Right renal cortex interstitium (tissue), 3 donors: ENCODE measurements at regions not wholly inside any gene's neighbourhood (a gene's known extent, or its start where the extent isn't known, plus 50 kb on each side); places are given as distances from the start of the nearest gene placed in this dataset.
"Not testable (repeated sequence)": the region's sequence is repeated elsewhere in the genome, so short reads cannot be mapped to it uniquely, and the experiment has no call there.

Experiments used
- DNase-seq, 3 donors: peaks; one replicate each; pipeline ENCODE4 v3.0.0-alpha.2; 2013; ENCODE audit warnings: low read depth in 3 of 3, low spot score in 2 of 3

DNA sequence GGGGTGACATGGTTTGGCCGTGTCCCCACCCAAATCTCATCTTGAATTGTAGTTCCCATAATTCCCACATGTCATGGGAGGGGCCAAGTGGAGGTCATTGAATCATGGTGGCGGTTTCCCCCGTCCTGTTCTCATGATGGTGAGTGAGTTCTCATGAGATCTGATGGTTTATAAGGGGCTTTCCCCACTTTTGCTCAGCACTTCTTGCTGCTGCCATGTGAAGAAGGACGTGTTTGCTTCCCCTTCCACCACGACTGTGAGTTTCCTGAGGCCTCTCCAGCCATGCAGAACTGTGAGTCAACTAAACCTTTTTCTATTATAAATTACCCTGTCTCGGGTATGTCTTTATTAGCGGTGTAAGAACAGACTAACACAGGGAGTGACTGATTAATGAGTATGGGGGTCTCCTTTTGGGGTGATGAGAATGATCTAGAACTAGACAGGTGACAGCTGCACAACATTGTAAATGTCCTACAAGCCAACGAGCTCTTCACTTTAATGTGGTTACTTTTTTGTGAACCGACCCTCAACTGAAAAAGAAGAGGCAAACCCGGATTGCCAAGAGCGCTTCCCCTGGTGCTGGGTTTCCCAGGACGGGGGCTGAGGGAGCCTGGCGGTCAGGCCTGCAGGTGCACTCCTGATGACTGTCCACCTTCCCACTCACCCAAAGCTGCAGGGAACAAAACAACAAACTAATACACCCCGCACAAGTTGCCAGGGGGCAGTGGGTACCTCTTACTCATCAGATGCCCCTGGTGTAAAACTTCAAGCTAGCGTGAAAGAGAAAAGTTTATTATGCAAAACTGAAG is 90.1 kb downstream of the NCOR2 start:
- DNase-seq = no peak

DNA sequence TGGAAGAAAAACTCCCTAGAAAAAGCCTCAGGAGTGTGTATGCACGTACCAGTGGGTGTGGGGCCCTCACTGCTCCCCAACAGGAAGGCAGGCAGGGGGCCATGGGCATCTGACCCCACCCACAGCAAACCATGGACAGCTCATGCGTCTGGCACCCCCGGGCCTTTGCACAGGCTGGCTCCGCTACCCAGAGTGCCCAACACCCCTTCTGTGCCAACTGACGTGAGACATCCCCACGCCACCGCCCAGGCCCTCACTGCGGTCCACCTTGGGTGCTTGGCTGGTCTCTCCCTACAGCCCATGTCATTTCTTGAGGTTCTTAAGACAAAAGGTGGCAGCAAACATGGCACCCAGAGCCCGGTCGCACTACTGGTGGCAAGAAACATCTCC is 91.4 kb downstream of the NCOR2 start:
- no peak for DNase-seq

DNA sequence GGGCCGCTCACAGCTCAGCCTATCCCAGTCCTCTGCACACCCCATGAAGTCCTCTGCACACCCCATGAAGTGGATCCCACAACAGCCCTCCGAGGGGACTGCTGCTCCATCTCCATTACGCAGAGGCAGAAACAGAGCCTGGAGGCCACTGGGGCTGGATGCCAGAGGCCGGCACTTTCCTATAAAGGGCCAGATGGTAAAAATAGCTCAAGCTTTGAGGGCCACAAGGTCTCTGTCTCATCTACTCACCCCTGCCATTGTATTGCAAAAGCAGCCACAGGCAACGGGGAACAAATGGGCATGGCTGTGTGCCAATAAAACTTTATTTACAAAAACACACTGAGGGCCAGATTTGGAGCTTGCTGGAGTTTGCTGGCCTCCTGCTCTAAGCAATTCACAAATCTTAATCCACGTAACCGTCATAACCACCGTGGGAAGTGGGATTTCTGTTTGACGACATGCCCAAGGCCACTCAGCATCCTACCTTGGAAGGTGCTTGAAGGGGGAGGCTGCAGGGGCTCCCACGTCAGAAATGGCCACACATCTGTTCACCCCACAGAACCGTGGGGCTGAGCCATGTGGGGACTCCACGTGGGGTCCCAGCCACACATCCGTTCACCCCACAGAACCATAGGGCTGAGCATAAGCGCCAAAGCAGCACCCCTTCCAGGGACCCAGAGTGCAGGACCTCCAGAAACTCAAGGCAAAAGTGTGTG is 92.0 kb downstream of the NCOR2 start:
- no peak for DNase-seq

DNA sequence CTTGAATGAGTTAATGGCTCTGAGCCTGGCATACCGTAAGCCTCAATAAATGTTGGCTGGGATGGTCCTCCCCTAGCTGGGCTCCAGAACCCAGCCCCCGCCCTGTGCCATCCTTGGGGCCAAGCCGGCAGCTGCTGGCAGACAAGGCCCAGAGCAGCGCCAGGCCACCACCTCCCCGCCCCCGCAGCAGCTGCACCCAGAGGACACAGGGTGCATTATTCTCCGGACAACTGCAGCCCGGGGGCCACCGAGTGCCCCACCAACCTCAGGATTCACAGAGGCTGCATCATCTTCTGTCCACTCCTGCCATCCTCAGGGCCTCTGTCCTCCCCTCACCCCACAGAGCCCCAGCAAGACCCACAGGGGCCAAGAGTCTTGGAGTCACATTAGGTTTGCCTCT is 92.7 kb downstream of the NCOR2 start:
- DNase-seq = no peak

DNA sequence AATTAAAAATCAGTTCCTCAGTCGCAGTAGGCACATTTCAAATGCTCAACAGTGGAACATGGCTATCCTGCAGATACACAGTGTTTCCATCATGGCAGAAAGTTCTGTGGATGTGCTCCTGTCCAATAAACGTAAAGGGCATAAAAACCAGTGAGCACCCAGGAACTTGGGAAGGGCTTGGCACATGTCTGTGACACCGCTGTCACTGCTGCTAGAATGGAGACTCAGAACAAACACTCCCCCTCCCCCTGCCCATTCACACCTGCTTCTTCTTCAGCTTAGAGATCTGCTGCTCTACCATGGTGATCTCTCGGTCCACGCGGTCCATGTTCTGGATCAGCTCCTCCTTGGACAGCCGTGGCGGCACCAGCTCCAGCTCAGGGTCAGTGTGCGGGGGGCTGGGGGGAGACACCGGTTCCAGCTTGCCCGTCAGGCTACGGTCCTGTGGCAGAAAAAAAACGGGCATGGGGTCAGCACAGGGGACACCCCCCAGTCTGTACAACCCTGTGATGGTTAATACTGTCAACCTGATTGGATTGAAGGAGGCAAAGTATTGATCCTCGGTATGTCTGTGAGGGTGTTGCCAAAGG is 94.6 kb downstream of the NCOR2 start:
- no peak for DNase-seq

DNA sequence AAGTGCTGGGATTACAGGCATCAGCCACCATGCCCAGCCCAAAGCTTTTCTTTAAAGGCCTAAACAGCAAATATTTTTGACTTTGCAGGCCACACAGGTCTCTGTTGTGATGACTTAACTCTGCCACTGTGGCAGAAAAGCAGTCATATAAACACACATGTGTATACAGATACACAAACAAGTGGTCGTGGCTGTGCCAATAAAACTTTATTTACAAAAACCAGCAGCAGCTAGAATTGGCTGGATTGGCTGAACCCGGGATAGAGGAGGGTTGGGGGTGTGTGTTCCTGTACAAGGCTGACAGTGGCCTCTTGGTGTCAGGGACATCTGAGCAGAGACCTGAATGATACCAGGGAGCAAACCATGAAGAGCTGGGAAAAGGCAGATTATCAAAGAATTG is 95.6 kb downstream of the NCOR2 start:
- DNase-seq = no peak

DNA sequence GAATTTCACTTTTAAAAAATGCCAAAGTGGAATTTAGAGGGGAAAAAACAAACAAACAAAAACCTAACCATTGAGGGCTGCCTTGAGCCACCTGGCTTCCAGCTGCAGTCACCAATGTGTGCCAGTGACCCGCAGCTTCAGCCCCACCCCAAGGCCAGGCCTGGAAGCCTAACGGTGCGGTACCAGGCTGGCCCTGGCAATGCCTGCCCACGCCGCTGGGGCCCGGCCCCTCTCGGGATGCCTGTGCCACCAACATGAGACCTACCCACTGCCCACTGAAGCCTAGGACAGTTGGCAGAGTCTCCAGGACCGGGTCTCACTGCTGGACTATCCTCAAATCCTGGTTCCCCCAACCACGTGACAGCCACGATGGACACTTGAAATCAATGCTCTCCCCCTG is 96.6 kb downstream of the NCOR2 start:
- no peak for DNase-seq

DNA sequence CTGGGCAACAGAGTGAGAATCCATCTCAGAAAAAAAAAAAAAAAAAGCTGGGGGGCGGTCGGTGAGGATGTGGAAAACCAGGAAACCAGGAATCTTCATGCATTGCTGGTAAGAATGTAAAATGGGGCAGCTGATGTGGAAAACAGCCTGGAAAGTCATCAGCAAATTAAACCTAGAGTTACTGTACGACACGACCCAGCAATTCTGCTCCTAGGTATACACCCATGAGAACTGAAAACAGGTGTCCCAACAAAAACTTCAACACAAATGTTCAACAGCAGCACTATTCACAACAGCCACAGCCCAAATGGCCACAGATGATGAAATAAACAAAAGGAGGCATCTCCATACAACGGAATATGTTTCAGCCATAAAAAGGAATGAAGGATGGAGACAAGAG is 97.3 kb downstream of the NCOR2 start:
- no peak for DNase-seq

DNA sequence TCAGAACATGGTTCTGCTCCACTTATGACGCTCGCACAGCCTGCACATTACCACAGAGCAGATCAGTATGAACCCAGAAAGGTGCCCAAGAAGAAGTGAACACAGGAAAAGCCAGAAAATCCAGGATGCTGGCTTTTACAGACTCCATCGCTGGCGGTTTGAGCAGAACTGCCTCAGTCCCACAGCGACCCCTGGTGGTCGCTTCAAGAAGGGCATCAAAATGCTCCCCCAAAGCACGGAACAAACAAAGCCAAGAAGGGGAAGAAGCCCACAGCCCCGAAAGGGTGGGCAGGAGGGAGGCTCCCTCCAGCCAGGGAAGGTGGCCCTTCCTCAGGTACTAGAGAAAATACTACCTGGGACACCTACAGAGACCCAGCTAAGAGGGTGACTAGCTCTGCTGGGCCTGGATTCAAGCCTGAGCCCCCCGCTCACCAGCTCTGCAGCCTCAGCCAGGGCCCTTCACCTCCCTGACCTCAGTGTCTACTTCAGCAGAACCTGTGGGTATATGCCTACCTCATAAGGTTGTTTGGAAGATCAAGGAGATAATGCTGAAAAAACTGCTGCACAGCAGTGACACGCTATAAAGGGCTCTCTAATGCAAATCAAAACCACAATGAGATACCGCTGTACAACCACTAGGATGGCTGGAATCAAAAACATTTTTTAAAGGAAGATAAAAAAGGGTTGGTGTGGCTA is 98.1 kb downstream of the NCOR2 start:
- DNase-seq = no peak

DNA sequence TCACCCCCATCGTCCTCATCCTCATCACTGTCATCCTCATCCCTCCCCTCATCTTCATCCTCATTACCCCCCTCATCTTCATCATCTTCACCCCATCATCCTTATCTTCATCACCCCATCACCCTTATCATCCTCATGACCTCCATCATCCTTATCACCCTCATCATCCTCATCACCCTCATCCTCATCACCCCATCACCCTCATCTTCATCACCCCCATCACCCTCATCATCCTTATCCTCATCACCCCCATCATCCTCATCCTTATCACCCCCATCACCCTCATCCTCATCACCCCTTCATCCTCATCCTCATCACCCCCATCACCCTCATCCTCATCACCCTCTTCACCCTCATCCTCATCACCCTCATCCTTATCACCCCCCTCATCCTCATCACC is 99.9 kb downstream of the NCOR2 start:
- not testable (repeated sequence) for DNase-seq

DNA sequence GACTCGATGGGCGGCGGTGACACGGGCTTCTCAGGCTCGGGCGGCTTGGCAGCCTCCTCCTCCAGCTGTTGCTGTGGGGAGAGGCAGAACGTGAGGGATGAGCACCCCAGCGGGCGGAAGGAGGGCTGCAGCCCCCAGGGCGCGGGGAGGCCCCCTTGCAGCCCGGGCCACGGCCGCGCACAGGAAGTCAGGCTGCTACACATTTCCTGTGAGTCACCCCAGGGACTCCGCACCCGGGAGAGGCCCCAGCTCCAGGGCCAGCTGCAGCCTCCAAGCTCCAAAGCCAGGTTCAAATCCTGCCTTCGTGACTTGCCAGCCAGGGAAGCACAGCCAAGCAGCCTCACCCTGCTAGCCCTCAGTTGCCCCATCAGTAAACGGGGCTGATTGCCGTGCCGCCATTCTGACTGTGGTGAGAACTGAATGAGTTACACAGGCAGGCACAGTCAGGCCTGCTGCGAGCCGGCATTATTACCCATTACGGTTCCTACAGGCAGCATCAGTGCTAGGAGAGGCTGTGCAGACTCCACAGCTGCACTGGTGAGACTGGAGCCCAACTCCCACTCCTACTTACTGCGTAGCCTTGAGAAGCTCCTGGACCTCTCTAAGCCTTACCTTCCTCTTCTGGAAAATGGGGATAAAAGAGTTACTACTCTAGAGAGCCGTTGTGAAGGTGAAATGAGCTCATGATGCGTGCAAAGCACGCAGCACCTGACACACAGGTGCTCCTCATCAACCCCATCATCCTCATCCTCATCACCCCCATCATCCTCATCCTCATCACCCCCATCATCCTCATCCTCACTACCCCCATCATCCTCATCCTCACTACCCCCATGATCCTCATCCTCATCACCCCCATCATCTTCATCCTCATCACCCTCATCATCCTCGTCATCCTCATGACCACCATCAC is 100.9 kb downstream of the NCOR2 start:
- DNase-seq = no peak

DNA sequence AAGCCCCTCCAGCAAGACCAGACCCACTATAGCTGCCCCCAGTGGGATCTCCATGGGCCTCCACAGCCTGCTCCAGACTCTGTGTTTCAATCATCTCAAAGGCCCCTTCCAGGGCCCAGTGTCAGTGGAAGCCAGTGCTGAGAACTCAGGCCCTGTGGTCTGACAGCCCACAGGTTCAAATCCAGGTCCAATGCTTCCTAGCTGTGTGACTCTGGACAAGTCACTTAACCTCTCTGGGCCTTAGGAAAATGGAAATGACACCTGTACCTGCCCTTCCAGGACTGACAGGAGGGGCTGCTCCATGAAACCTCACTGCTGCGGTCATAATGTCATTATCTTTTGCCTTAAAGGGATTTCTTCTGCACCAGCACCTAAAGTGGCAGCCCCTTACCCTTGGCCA is 101.9 kb downstream of the NCOR2 start:
- no peak for DNase-seq

DNA sequence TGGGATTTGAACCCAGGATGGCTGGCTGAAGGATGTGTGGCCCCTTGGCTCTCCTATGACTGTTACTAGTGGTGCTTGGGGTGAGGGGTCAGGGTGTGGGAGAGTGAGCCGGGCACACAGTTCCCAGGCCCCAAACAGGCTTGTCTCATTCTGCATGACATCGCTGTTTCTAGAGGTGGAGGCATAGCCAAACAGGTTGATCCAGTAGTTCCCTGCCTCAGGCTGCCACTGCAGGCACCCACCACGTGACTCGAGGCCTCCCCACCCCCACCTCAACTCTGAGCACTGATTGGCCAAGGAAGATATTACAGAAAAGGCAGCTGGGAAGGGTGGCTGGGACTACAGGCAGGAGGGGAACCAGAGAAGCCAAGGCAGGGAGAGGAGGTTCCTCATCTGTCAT is 102.6 kb downstream of the NCOR2 start:
- no peak for DNase-seq

DNA sequence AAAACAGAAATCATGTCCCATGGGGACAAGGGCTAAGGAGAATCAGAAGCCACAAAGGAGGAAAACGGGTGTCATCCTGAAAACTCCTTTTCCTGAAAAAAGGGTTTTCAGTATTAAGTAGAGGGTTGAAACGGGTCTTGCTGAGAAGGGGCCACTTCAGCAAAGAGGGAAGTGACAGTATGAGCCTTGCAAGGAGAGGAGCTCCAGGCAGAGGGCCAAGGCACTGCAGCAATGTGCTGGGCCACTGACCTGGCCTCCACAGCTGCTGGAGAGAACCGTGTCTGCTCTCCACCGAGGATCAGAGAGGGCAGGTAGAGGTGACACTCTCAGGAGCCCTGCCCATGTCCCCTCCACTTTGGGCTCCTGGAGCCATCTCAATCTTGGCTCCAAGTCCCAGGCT is 103.3 kb downstream of the NCOR2 start:
- no peak for DNase-seq

DNA sequence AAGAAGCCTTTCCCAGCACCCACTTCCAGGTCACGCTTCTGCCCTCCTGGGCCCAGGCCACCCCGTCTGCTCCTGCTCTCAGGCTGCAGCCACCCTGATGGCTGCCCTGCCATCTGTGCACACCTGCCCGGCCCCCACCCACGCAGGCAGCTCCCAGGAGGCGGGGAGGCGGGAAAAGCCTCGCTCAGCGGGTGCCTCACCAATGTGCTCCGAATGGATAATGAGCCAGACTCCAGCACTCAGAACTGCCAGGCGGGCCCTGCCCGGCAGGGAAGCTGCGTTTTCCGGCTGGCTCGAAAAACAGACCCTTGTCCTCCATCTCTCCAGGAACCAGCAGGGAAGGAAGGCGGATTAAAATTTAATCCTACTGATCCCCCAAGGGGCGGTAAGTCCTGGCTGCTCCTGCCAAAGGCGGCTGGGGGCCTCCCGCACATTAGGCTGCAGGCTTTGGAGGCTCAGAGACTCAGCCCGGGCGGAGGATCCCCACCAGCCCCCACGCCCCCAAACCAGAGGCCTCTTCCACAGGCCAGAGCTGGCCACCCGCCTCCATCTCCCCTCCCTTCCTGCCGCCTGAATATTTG is 104.0 kb downstream of the NCOR2 start:
- no peak for DNase-seq

DNA sequence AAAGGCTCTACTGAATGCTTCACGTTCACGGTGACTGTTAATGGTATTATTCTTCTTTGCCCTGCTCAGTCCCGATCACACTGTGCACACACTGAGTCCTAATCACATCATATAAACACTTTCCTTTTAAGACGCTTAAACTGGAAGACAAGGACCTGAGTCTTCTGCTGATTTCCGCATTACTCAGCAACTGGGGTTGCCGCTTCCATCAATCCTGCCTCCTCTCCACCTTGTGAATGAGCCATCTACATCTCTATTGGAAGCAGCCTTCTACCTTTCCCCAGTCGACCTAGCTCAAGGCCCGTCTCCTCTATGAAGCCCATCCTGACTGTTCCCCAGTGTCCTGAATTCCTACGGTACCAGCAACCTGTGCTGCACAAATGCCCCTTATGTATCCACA is 104.7 kb downstream of the NCOR2 start:
- DNase-seq = no peak

DNA sequence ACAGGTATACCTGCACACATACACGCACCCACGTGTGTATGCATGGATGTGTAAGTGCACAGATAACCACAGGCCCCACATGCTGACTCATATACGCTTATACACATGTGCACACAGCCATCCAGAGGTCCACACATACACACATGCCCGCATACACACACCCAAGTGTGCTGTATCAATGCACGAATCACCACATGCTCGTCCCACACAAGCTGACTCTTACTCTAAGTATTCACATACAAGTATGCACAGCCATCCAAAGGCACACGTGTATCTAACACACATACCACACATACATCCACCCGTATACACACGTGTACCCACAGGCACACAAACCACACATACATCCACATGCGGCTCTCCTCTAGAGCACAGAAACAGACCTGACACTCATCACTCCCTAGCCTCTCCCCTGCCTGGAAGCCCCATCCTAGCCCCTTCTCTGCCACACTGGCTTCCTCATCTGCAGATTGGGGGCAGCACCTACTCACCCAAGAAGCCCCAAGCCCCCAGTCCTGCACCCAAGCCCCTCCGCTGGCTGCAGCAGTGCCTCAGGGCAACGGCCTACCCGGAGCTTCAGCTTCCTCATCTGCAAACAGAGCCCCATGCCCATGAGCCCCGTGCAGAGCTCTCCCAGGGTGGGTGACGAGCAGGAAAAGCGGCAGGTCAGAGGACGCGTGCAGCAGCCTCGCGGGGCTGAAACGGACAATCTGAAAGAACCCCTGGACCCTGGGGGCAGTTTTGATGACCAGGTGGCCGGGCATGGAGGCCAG is 105.4 kb downstream of the NCOR2 start:
- DNase-seq = no peak

DNA sequence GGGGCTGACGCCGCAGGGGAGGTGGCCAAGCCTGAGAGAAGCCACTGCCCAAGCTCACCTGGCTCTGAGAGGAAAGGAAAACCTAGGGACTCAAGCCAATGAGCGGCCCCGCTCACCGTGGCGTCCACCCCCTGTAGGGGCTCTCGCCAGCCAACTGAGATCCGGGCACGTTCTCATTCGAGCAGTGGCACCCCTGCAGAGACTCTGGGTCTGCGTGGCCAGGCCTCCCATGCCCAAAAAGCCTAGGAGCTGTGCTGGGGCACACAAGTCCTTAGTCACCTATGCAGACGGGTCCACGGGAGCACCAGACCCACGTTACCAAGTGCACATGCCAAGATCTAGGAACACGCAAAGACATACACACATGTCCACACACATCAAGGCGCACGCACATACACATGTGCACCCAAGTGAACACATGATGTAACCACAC is 106.2 kb downstream of the NCOR2 start:
- no peak for DNase-seq

DNA sequence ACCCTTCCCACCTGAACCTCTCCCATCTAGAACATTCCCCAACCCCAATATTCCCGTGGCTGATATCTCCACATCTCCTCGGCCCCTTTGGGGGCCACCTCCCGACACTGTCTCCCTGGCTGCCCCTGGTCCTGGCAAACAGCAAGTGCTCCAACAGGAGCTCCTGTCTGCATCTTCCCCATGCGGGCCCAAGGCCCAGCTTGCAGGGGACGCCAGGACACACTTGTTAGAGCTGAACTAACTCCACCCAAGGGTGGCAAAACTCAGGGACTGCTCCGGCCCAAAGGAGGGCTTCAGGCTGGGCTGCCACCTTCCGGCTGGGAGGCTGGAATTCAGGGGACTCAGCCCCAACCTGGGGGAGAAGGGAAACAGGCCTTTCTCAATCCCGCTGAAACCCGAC is 106.6 kb downstream of the NCOR2 start:
- no peak for DNase-seq
